Panc1 (cell line): ENCODE measurements at regions not wholly inside any gene's neighbourhood (a gene's known extent, or its start where the extent isn't known, plus 50 kb on each side); places are given as distances from the start of the nearest gene placed in this dataset.

Source experiments
- ATAC-seq: fragments of 200-7000 bp; cut with Tn5 transposase; 2 replicates; pipeline ENCODE4 v1.9.1; 2020; ENCODE audit warnings: mild to moderate bottlenecking, moderate library complexity
- BruUV-seq: library from RNA; stranded (reverse); fragments of 400-500 nt; replicated peaks from 2 replicates; lab custom pipeline; 2021; lab: Mats Ljungman, UMichigan
- CTCF ChIA-PET: fragments of 300-600 bp; sonication (Branson Sonifier 250); formaldehyde crosslinking; loops from one replicate; lab custom pipeline; 2022; ENCODE audit warnings: antibody characterized with exemption; lab: Charles Lee
- POLR2A ChIA-PET: fragments of 300-600 bp; sonication (Branson Sonifier 250); formaldehyde crosslinking; loops from one replicate; lab custom pipeline; 2022; ENCODE audit warnings: antibody characterized with exemption; lab: Charles Lee
- DNase-seq: peaks from one replicate; pipeline ENCODE4 v3.0.0-alpha.2; 2010; ENCODE audit warnings: low read depth, low spot score
- H3K27ac ChIP-seq: 2 replicates; pipeline ENCODE4 v1.5.1; 2011; ENCODE audit warnings: mild to moderate bottlenecking, low read length, inconsistent platforms
- H3K27me3 ChIP-seq: fragments of 200-500 bp; sonication (Bioruptor generic); 2 replicates; pipeline ENCODE4 v1.6.0; 2014; ENCODE audit warnings: low read length, inconsistent platforms; ENCODE audit not compliant: control insufficient read depth, insufficient read depth
- H3K36me3 ChIP-seq: fragments of 200-500 bp; sonication (Bioruptor generic); 2 replicates; pipeline ENCODE4 v1.5.1; 2014; ENCODE audit warnings: inconsistent platforms, mild to moderate bottlenecking, low read length, moderate library complexity; ENCODE audit not compliant: control insufficient read depth, insufficient read depth
- H3K4me1 ChIP-seq: 2 replicates; pipeline ENCODE4 v1.5.1; 2011; ENCODE audit warnings: inconsistent platforms, mild to moderate bottlenecking, low read length, moderate library complexity; ENCODE audit not compliant: control insufficient read depth, insufficient read depth
- H3K4me3 ChIP-seq, 2 experiments: 2 replicates each; pipeline ENCODE4 v1.5.1; 2011 to 2012; ENCODE audit warnings: low read depth in 2 of 2, low read length in 2 of 2, mild to moderate bottlenecking in 2 of 2, inconsistent platforms in 1 of 2, moderate library complexity in 1 of 2
- H3K9me3 ChIP-seq: fragments of 200-500 bp; sonication (Bioruptor generic); 2 replicates; pipeline ENCODE4 v1.5.1; 2014; ENCODE audit warnings: low read depth, mild to moderate bottlenecking, inconsistent platforms, low read length, moderate library complexity; ENCODE audit not compliant: control insufficient read depth, insufficient read depth
- POLR2AphosphoS5 ChIP-seq: IDR thresholded peaks from 2 replicates; pipeline ENCODE4 v1.6.1; 2012; ENCODE audit warnings: mild to moderate bottlenecking, low read depth, low read length, moderate library complexity
- SIN3A ChIP-seq: IDR thresholded peaks from 2 replicates; pipeline ENCODE4 v1.6.1; 2012; ENCODE audit warnings: low read depth, mild to moderate bottlenecking, low read length, moderate library complexity, borderline replicate concordance; ENCODE audit not compliant: insufficient read depth
- TCF7L2 ChIP-seq: IDR thresholded peaks from 2 replicates; pipeline ENCODE4 v1.6.1; 2011; ENCODE audit warnings: mild to moderate bottlenecking, low read depth, low read length, inconsistent platforms
- in situ Hi-C: cut with HindIII; loops from 2 replicates; pipeline ENCODE4 v1.10.0; 2016; ENCODE audit warnings: low sequenced_read_pairs, low pct_unique_long_range_greater_than_20kb
- intact Hi-C: fragments of 100-400 bp; cut with micrococcal nuclease; formaldehyde crosslinking; loops from one replicate; pipeline ENCODE4 v1.10.0; 2022; ENCODE audit not compliant: unreplicated experiment
- TF ChIP-seq, protein P1 (sequence below), 2 experiments: IDR thresholded peaks; 2 replicates each; pipeline ENCODE4 v1.6.1; 2011 to 2012; ENCODE audit warnings: low read depth in 2 of 2, control low read depth in 1 of 2, low read length in 1 of 2, mild to moderate bottlenecking in 1 of 2, moderate library complexity in 1 of 2; ENCODE audit not compliant: insufficient read depth in 1 of 2
- TF ChIP-seq, protein P2 (sequence below): fragments of 450-650 bp; IDR thresholded peaks from 2 replicates; pipeline ENCODE4 v1.5.1; 2017; ENCODE audit warnings: mild to moderate bottlenecking

DNA sequence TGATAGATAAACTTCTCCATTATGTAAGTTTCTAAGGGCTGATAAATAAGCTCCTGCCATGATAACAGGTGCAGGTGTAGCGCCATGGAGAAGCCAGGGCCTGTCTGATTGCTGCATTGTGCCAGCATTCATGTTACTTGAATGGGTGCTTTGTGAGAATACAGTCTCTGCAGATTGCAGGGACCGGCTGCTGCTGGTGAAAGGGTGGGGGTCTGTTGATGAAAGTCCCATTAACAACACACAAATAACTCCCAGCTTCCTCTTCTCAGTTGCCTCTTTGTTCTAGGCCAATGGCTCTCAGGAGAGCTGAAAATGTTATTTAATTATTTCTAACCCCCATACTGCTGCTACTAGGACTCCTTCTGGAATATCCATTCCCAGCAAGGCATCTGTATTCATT lies 77.2 kb downstream of the RTP4 start:
- H3K4me3 ChIP-seq, result no peak overlapping the region
- H3K36me3 ChIP-seq, result no peaks in the 10 kb centered on the region
- ATAC-seq (no peak), DNase-seq (no peak)
- TF ChIP-seq SIN3A, result no peak
- TF ChIP-seq, protein P1, sequence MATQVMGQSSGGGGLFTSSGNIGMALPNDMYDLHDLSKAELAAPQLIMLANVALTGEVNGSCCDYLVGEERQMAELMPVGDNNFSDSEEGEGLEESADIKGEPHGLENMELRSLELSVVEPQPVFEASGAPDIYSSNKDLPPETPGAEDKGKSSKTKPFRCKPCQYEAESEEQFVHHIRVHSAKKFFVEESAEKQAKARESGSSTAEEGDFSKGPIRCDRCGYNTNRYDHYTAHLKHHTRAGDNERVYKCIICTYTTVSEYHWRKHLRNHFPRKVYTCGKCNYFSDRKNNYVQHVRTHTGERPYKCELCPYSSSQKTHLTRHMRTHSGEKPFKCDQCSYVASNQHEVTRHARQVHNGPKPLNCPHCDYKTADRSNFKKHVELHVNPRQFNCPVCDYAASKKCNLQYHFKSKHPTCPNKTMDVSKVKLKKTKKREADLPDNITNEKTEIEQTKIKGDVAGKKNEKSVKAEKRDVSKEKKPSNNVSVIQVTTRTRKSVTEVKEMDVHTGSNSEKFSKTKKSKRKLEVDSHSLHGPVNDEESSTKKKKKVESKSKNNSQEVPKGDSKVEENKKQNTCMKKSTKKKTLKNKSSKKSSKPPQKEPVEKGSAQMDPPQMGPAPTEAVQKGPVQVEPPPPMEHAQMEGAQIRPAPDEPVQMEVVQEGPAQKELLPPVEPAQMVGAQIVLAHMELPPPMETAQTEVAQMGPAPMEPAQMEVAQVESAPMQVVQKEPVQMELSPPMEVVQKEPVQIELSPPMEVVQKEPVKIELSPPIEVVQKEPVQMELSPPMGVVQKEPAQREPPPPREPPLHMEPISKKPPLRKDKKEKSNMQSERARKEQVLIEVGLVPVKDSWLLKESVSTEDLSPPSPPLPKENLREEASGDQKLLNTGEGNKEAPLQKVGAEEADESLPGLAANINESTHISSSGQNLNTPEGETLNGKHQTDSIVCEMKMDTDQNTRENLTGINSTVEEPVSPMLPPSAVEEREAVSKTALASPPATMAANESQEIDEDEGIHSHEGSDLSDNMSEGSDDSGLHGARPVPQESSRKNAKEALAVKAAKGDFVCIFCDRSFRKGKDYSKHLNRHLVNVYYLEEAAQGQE (IDR thresholded peaks at IDR 0.05; ENCODE audit: insufficient read depth in 1 of 2, low read depth in 2 of 2, low read length in 1 of 2), result no peak
- TF ChIP-seq TCF7L2, result no peak
- TF ChIP-seq POLR2AphosphoS5, result no peak
- TF ChIP-seq, protein P2, sequence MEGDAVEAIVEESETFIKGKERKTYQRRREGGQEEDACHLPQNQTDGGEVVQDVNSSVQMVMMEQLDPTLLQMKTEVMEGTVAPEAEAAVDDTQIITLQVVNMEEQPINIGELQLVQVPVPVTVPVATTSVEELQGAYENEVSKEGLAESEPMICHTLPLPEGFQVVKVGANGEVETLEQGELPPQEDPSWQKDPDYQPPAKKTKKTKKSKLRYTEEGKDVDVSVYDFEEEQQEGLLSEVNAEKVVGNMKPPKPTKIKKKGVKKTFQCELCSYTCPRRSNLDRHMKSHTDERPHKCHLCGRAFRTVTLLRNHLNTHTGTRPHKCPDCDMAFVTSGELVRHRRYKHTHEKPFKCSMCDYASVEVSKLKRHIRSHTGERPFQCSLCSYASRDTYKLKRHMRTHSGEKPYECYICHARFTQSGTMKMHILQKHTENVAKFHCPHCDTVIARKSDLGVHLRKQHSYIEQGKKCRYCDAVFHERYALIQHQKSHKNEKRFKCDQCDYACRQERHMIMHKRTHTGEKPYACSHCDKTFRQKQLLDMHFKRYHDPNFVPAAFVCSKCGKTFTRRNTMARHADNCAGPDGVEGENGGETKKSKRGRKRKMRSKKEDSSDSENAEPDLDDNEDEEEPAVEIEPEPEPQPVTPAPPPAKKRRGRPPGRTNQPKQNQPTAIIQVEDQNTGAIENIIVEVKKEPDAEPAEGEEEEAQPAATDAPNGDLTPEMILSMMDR, result no peak
- no peaks in the 10 kb centered on the region for H3K27me3 ChIP-seq
- CTCF ChIA-PET, result no interaction called here
- intact Hi-C loops (no loop called here), in situ Hi-C loops (no loop called here)
- H3K9me3 ChIP-seq, result no peaks in the 10 kb centered on the region
- POLR2A ChIA-PET, result no interaction called here
- BruUV-seq, result no TSS peak
- H3K27ac ChIP-seq, result no peak overlapping the region
- no peaks in the 10 kb centered on the region for H3K4me1 ChIP-seq

DNA sequence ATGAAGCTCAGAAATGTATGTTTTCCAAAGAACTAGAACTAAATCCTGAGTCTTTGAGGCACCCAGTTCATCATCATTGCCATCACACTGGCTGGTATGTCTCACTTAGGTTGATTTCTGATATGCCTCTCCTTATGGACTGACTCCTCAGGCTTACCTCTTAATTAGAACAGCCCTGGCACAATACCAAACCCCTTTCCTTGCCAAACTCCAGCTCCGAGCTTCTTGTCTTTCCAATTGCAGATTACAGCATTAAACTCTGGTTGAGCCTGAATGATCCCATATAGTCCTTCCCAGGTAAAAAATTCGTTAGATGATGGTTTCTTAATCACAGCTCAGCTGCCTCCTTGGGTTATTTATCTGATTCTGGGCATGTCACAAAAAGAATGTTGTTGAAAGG lies 66.3 kb downstream of the RTP4 start:
- TF ChIP-seq, protein P2, result no peak
- TF ChIP-seq TCF7L2 (no peak), POLR2AphosphoS5 (no peak), SIN3A (no peak)
- TF ChIP-seq, protein P1 (IDR thresholded peaks at IDR 0.05; ENCODE audit: insufficient read depth in 1 of 2, low read depth in 2 of 2, low read length in 1 of 2), result no peak
- CTCF ChIA-PET, result no interaction called here

More for the DNA sequence above, 66.3 kb downstream of the RTP4 start:
- POLR2A ChIA-PET, result no interaction called here
- no peaks in the 10 kb centered on the region for H3K36me3 ChIP-seq
- H3K9me3 ChIP-seq, result peaks cover 3% of the 10 kb centered on the region; the same call in 1 of the 2 replicates
- in situ Hi-C loops (no loop called here), intact Hi-C loops (no loop called here)
- no peak overlapping the region for H3K27ac ChIP-seq
- DNase-seq (no peak), ATAC-seq (no peak)
- H3K4me3 ChIP-seq, result no peak overlapping the region
- H3K27me3 ChIP-seq, result no peaks in the 10 kb centered on the region
- BruUV-seq, result no TSS peak
- no peaks in the 10 kb centered on the region for H3K4me1 ChIP-seq
